ENCODE measurements at regions not wholly inside any gene's neighbourhood (a gene's known extent, or its start where the extent isn't known, plus 50 kb on each side); places are given as distances from the start of the nearest gene placed in this dataset.
"Not testable (repeated sequence)": the region's sequence is repeated elsewhere in the genome, so short reads cannot be mapped to it uniquely, and the experiment has no call there.

DNA sequence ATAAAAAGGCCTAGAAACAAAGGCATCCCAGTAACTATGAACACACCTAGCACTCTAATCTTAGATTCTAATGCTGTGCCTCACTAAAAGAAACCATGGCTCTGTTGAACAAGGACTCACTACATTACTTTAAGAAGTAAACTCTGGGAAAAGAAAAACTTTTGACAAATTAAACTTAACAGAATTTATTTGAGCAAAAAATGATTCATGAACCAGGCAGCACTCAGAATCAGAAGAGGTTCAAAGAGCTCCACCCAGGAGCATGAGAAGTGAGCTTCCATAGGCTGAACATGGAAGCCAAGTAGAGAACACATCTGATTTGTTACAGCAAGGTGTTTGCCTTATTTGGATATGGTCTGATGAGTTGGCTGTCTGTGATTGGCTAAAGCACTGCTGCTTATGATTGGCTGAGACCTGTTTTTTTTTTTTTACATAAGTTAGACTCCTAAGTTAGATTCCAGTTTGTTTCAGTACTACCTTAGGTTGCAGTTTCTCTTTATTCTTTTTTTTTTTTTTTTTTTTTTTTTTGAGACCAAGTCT is 343.6 kb upstream of the SASH1 start:
- DNase-seq, result no peak

DNA sequence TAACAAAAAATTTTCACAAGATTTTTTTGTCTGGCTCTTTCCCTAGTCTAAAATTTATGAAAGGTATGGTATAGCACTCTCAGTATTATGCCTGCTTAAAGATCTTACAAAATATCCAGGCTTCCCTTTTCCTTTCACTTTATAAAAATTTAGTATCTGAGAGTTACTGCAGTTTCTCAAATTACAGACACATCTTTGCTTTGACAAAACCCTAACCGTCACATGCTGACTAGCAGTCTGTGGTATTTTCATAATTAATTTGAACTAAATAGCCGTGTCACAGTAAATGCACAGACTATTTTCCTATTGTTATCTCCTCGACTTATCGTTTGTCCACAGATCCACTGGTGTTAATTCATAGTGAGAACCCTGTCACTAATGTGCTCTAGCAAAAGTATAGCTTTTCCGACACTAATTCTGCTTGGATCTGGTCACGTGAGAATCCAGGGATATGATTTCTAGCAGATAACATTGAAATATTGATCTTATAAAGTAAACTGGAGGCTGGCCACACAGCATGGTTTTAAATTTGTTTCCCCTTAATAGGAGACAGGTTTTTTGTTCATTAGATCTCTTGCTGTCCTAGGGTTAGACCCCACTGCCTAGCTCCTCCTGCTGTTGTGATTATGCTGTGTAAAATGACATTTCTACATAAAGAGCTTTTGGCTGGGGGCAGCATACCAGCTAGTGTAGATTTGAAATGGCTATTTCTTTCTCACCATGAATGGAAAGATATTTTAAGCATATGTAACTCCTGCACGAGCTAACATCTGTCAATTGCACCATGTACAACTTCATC is 340.6 kb upstream of the SASH1 start:
- DNase-seq, result no peak

DNA sequence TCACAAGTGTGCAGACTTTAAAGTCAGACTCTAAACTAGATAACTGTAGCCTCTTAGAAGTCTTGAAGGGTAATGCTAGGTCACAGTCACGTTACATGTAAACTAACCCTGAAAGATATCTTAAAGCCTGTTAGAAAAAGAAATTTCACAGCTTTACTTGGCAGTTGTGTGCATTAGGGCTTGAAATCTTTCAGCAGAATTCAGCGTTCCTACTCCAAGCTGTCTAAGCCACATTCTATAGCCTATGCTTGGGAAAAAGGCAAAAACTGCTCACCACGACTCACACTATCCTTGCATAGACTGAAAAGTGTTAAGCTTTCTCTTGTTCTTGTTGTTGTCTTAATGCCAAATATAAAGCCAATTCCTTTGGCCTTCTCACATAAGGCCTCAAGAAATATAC is 338.0 kb upstream of the SASH1 start:
- no peak for DNase-seq

DNA sequence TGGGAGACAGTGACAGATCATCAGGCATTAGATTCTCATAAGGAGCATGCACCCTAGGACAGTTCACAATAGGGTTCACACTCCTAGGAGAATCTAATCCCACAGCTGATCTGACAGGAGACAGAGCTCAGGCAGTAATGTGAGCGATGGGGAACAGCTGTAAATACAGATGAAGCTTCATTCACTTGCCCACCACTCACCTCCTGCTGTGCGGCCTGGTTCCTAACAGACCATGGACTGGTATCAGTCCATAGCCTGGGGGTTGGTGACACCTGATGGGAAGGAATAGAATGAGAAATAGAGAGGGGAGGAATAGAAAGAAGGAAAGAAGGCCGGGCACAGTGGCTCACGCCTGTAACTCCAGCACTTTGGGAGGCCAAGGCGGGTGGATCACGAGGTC is 336.8 kb upstream of the SASH1 start:
- DNase-seq, result no peak

- DNase-seq, result not testable (repeated sequence)
These were observed 332.1 kb upstream of the SASH1 start for GRCh38 chr6:148010516-148010915.

GRCh38 chr6:148016013-148016412 is 326.6 kb upstream of the SASH1 start:
- DNase-seq, result no peak

DNA sequence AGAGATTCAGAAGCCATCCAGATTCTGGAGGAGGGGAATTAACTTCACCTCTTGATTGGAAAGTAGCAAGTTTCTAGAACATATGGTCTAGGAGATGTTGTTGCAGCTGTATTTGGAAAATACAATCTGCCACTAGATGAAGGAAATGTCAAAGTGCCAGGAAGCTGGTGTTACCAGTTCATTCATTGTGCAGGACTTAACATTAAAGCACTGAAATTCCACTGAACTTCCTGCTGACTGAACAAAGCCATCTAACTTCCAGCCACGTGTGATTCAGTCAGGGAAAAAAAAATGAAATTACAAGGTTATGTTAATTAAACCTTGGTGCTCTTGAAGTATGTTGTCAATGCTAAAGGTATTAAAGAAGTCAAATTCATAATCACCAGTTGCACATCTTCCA is 321.5 kb upstream of the SASH1 start:
- DNase-seq, result no peak

DNA sequence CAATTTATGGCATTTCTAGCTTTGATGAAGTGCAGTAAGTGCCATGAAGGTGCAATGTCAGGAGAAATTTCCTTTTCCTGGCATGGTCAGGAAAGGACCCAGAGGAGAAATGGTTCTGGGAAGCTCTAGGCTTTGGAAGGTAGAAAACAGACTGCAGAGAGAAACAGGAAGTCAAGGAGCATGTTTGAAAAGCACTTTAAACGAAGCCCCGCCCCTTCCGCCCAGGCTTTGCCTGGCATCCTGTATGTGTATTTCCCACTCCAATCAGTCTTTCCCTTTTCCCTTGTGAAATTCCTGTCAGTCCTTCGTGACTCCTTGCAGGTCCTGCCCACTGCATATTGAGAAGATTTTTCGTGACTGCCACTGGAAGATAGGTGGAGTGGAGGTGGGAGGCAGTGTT is 320.9 kb upstream of the SASH1 start:
- no peak for DNase-seq

GRCh38 chr6:148022279-148022678 is 320.4 kb upstream of the SASH1 start:
- not testable (repeated sequence) for DNase-seq

DNA sequence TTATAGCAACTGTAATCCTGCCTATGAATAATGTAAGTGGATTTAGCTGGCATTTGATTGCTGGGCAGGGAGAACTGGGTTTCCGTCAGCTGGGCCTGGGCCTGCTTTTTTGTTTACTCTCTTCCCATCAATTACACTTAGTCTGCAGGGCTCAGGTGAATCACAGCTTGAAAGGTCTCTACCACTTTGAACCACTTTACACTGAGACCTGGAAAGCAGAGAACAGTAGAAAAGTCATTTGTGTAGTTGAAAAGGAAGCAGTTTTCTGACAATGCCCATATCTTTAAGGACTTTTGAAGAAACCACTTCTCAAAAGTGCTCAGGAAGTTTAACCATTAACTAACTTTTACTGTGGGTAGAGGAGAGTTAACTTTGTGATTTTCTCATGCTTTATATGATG is 315.4 kb upstream of the SASH1 start:
- DNase-seq, result no peak

GRCh38 chr6:148035806-148036390 is 306.7 kb upstream of the SASH1 start:
- DNase-seq, result no peak

- DNase-seq, result no peak
These were observed 305.1 kb upstream of the SASH1 start for GRCh38 chr6:148037496-148037895.

- DNase-seq, result no peak
These were observed 301.1 kb upstream of the SASH1 start for GRCh38 chr6:148041546-148041945.

DNA sequence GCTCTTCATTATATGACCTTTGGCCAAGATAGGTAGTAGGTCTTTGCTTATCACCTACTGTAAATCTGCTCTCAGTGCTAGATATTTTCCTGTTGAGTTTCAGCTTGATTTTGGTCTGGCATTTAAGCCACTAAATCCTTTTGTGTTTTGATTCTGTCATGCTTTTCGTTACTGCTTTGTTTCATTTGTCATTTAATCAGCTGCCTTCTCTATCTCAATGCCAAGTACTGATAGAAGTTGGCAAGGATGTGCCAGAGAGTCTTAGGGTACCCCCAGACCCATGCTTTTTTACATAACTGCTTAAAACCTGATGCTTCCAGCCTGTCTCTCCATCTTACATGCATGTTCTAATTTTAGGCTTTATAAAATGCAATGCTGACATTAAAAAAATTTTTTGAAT is 300.1 kb upstream of the SASH1 start:
- no peak for DNase-seq

- no peak for DNase-seq
These were observed 298.3 kb upstream of the SASH1 start for GRCh38 chr6:148044261-148044751.

GRCh38 chr6:148044921-148045320 is 297.7 kb upstream of the SASH1 start:
- DNase-seq, result no peak

DNA sequence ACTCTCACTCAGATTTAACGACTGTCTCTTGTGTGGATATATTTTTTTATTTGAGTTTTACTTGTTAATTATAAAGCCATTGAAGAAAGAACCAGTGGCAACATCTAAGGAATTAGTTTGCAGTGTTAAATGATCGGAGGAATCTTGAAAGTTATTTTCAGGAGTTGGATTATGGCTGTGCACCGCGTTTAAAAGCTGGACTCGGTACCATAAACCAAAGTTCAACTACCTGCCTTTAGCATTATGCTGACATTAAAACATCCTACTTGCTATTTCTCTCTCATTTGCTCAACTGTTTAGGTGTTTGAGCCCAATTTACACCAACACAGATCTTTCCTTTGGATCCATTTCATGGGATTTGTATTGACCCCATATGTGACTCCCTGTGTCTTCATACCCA is 289.4 kb upstream of the SASH1 start:
- no peak for DNase-seq

- no peak for DNase-seq
These were observed 288.8 kb upstream of the SASH1 start for GRCh38 chr6:148053796-148054195.

DNA sequence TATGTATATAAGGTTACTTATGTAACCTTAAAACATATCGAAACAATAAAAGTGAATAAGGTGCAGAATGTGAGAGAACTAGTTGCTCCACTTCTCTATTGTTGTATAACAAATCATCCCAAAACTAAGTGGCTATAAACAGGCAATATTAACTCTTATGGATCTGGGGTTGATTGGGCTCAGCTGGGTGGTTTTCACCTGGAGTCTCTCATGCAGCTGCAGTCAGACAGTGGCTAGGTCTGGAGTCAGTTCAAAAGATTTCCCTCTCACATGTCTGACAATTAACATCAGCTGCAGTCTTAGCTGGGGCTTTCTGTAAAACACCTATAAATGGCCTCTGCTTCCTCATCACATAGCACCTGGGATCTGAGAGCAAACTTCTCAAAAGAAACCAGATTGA is 288.4 kb upstream of the SASH1 start:
- DNase-seq, result no peak

- no peak for DNase-seq
These were observed 287.2 kb upstream of the SASH1 start for GRCh38 chr6:148055419-148055818.

DNA sequence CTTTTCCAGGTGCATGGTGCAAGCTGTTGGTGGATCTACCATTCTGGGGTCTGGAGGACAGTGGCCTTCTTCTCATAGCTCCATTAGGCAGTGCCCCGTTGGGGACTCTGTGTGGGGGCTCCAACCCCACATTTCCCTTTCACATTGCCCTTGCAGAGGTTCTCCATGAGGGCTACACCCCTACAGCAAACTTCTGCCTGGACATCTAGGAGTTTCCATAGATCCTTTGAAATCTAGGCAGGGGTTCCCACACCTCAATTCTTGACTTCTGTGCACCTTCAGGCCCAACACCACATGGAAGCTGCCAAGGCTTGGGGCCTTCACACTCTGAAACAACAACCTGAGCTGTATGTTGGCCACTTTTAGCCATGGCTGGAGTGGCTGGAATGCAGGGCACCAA is 282.8 kb upstream of the SASH1 start:
- DNase-seq, result no peak

DNA sequence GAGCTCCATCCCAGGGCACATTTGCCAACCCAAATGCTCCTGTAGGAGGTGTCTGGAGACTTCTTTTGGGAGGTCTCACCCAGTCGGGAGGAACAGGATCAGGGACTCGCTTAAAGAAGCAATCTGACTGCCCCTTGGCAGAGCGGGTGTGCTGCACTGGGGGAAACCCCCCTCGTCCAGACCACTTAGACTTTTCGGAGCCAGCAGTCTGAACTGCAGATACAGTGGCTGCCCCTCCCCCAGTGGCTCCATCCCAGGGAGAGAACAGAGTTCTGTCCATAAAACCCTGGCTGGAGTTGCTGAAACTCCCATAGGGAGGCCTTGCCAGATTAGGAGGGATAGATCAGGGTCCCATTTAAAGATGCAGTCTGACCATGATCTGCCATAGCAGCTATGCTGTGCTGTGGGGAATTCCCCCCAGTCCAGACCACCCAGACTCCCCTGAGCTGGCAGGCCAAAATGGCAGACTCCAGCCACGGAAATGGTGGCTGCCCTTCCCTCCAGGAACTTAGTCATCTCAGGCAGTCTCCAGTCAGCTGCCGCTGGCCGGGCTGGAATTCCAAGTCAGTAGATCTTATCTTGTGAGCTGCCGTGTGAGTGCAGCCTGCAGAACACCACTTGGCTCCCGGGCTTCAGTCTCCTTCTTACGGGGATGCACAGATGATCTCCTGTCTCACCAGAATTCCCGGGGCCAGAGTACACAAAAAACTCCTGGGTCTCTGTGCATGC is 278.1 kb upstream of the SASH1 start:
- DNase-seq, result no peak

DNA sequence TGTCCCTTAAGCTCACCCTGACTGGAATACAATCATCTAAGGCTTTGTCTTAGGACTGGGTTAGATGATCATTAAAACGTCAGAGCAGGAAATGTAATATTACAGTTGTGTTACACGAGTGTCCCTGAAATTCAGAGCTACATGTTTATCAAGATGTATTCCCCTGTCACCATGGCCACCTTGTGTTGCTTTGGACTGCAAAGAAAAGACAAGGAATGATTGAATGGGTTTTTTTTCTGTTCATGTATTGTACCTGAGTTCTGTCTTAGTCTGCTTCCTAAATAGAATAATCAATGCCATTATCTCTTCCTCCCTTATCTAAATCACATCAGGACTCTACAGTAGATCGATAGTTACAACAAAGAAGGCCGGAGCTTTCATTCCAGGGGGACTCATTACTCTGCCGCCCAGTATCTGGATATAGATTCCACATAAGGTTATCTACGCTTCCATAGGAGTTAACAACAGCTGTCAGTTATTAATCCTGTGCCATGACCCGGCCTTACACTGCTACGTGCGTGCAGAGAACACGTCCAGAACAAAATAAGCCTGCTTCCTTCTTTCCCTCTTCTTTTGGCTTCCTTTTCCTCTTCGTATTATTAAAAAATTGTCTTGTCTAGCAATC is 274.1 kb upstream of the SASH1 start:
- no peak for DNase-seq

Measured in hematopoietic multipotent progenitor cell treated with erythropoietin and hydrocortisone succinate and interleukin-3 and kit ligand, for 6 days (in vitro differentiated cells).